Stomach (tissue), 8 donors: ENCODE measurements at regions not wholly inside any gene's neighbourhood (a gene's known extent, or its start where the extent isn't known, plus 50 kb on each side); places are given as distances from the start of the nearest gene placed in this dataset.
A peak's percentile ranks its signal among the peaks of the same experiment; 100 is the strongest.

ENCODE experiments used
- DNase-seq, 2 donors: peaks; one replicate each; pipeline versions ENCODE4 v3.0.0 to v3.0.0-alpha.2; 2013 to 2019
- H3K27ac ChIP-seq, 5 donors: fragments of 200-600 bp in 4 of 5; sonication (generic) in 4 of 5; one replicate each; pipeline ENCODE4 v1.5.1; 2013 to 2019; ENCODE audit warnings: mild to moderate bottlenecking in 1 of 5, moderate library complexity in 1 of 5
- H3K27me3 ChIP-seq, 3 donors: fragments of 200-600 bp; sonication (generic); one replicate each; pipeline ENCODE4 v1.5.1; 2017 to 2019; ENCODE audit warnings: mixed run types in 1 of 3
- H3K36me3 ChIP-seq, 4 donors: fragments of 200-600 bp; sonication (generic); 1 replicate in 3 of 4; 2 replicates in 1 of 4; pipeline ENCODE4 v1.5.1; 2016 to 2019
- H3K4me1 ChIP-seq, 4 donors: fragments of 200-600 bp; sonication (generic); one replicate each; pipeline ENCODE4 v1.5.1; 2016 to 2019
- H3K4me3 ChIP-seq, 4 donors: fragments of 200-600 bp; sonication (generic) in 3 of 4; one replicate each; pipeline ENCODE4 v1.5.1; 2016 to 2019; ENCODE audit warnings: mild to moderate bottlenecking in 1 of 4
- H3K9me3 ChIP-seq, 4 donors: fragments of 200-600 bp; sonication (generic); one replicate each; pipeline ENCODE4 v1.5.1; 2016 to 2019
- EP300 ChIP-seq: sonication (generic); formaldehyde crosslinking; IDR thresholded peaks from one replicate; pipeline ENCODE4 v1.6.1; 2017; ENCODE audit warnings: antibody characterized with exemption
- POLR2A ChIP-seq, 4 donors: fragments of 450-650 bp; IDR thresholded peaks; one replicate each; pipeline ENCODE4 v1.6.1; 2016; ENCODE audit warnings: antibody characterized with exemption in 4 of 4, control low read depth in 2 of 4, mild to moderate bottlenecking in 1 of 4, moderate library complexity in 1 of 4
- POLR2AphosphoS5 ChIP-seq, 3 donors: sonication (generic); formaldehyde crosslinking; IDR thresholded peaks; one replicate each; pipeline ENCODE4 v1.6.1; 2016; ENCODE audit warnings: antibody characterized with exemption in 3 of 3
- WGBS, 5 donors: extraction: QIAGEN DNeasy Blood & Tissue Kit in 3 of 5; methylation state at CpG; one replicate each; pipeline versions ENCODE4 v1.1.5 to v1.1.7; 2013 to 2018; 5-methylcytosine and 5-hydroxymethylcytosine counted together
- intact Hi-C: fragments of 100-400 bp; cut with DNase I; formaldehyde crosslinking; loops from one replicate; pipeline ENCODE4 v1.15.1; 2023; ENCODE audit warnings: low total_unique reads
- TF ChIP-seq, protein P1 (sequence below), 7 experiments: fragments of 450-650 bp in 4 of 7; fragments of 200-600 bp in 3 of 7; sonication (generic) in 3 of 7; IDR thresholded peaks; one replicate each; pipeline ENCODE4 v1.5.1; 2016 to 2019; ENCODE audit warnings: antibody characterized with exemption in 7 of 7, control low read depth in 2 of 7, mild to moderate bottlenecking in 1 of 7
- donor health status: healthy with polysubstance abuse.
- donor health status: Bipolar disorder and iron deficiency.
- donor health status: healthy.

DNA sequence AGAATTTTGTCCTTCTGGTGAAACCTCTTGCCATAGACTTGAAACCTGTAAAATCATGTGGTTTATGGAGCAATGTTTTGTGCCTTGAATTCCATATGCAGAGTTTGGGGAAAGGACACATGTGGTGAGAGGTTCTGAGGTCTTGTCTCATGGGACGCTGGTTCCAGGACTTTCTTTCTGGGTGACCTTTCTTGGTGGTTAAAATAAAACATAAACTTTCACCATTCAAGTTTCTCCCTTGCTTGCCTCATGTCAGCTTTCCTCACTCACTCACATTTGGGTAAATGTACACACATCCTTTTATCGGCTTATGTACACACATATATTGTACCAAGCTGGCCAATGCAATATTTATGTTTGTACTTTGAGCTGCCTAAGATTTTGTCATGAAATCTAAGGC, 144.9 kb upstream of the CELF2 start:
- 23 to 40% (median 26%) methylated on average over 2 of the region's 2 CpGs for WGBS, 5 donors
- Histone ChIP-seq H3K36me3 (no peaks in the 10 kb centered on the region), H3K4me3 (no peak overlapping the region), H3K9me3 (no peaks in the 10 kb centered on the region), H3K27ac (peak overlapping the region in 4 of 5 donors; percentile 41 to 61 (median 50)), H3K27me3 (no peaks in the 10 kb centered on the region), H3K4me1 (peaks cover 0 to 29% (median 15%) of the 10 kb centered on the region in 4 donors)
- peak in 1 of 2 donors; percentile 28 for DNase-seq
- intact Hi-C loops, result no loop called here
- TF ChIP-seq, protein P1, sequence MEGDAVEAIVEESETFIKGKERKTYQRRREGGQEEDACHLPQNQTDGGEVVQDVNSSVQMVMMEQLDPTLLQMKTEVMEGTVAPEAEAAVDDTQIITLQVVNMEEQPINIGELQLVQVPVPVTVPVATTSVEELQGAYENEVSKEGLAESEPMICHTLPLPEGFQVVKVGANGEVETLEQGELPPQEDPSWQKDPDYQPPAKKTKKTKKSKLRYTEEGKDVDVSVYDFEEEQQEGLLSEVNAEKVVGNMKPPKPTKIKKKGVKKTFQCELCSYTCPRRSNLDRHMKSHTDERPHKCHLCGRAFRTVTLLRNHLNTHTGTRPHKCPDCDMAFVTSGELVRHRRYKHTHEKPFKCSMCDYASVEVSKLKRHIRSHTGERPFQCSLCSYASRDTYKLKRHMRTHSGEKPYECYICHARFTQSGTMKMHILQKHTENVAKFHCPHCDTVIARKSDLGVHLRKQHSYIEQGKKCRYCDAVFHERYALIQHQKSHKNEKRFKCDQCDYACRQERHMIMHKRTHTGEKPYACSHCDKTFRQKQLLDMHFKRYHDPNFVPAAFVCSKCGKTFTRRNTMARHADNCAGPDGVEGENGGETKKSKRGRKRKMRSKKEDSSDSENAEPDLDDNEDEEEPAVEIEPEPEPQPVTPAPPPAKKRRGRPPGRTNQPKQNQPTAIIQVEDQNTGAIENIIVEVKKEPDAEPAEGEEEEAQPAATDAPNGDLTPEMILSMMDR (IDR thresholded peaks at IDR 0.05), result no peak
- TF ChIP-seq POLR2AphosphoS5 (IDR thresholded peaks at IDR 0.05) (no peak), EP300 (no peak), POLR2A (IDR thresholded peaks at IDR 0.05) (no peak)

DNA sequence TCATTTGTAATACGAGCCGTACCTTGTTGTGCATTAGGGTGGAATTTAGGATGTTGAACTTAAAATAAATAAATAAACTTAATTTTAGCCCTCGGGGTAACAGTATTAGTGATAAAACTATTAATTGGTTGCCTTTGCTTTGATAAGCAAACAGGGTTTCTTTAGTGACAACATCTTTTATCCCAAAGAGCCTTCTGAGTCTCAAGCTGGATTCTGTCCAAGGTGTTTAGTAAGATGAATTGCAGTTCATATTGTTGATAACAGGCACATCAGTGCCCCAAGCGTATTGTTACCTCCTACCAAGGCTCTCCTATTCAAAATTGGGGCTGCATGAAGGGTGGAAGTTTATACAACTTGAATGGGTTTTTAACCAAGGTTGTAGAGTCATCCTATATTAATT, 144.4 kb upstream of the CELF2 start:
- H3K9me3 ChIP-seq, result no peaks in the 10 kb centered on the region
- WGBS, 5 donors, result 28 to 53% (median 44%) methylated on average over 4 of the region's 4 CpGs
- H3K27me3 ChIP-seq, result no peaks in the 10 kb centered on the region
- peaks cover 0 to 29% (median 15%) of the 10 kb centered on the region in 4 donors for H3K4me1 ChIP-seq
- no peak overlapping the region for H3K4me3 ChIP-seq
- intact Hi-C loops, result no loop called here
- H3K36me3 ChIP-seq, result no peaks in the 10 kb centered on the region
- DNase-seq, result no peak
- TF ChIP-seq POLR2AphosphoS5 (IDR thresholded peaks at IDR 0.05) (no peak), POLR2A (IDR thresholded peaks at IDR 0.05) (no peak), EP300 (no peak)
- TF ChIP-seq, protein P1 (IDR thresholded peaks at IDR 0.05), result no peak
- peak overlapping the region in 1 of 5 donors; percentile 41 for H3K27ac ChIP-seq

DNA sequence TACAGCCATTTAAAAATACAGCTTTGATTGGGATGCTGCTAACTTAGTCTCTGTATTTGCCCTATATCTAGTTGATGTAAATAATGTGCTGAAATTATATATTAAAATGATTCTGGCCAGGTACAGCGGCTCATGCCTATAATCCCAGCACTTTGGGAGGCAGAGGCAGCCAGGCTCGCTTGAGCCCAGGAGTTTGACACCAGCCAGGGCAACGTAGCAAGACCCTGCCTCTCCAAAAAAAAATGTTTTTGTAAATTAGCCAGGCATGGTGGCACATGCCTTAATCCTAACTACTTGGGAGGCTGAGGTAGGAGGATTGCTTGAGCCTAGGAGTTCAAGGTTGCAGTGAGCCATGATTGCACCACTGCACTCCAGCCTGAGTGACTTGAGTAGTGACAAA, 143.8 kb upstream of the CELF2 start:
- H3K27me3 ChIP-seq, result no peaks in the 10 kb centered on the region
- no peaks in the 10 kb centered on the region for H3K36me3 ChIP-seq
- intact Hi-C loops, result no loop called here
- no peak overlapping the region for H3K4me3 ChIP-seq
- TF ChIP-seq, protein P1 (IDR thresholded peaks at IDR 0.05), result no peak
- TF ChIP-seq POLR2AphosphoS5 (IDR thresholded peaks at IDR 0.05), result no peak
- TF ChIP-seq EP300, result no peak
- no peak for TF ChIP-seq POLR2A (IDR thresholded peaks at IDR 0.05)
- DNase-seq, result no peak
- WGBS, 5 donors, result 86 to 89% (median 88%) methylated on average over 3 of the region's 3 CpGs
- peaks cover 0 to 29% (median 15%) of the 10 kb centered on the region in 4 donors for H3K4me1 ChIP-seq
- H3K27ac ChIP-seq, result no peak overlapping the region
- no peaks in the 10 kb centered on the region for H3K9me3 ChIP-seq

- DNase-seq, result peak in 1 of 2 donors; percentile 29
- intact Hi-C loops, result no loop called here
- no peak overlapping the region for H3K27ac ChIP-seq
- no peaks in the 10 kb centered on the region for H3K27me3 ChIP-seq
- H3K9me3 ChIP-seq, result peaks cover 0 to 1% (median under 1%) of the 10 kb centered on the region in 4 donors
- H3K36me3 ChIP-seq, result no peaks in the 10 kb centered on the region
- no peaks in the 10 kb centered on the region for H3K4me1 ChIP-seq
- TF ChIP-seq POLR2A (IDR thresholded peaks at IDR 0.05) (no peak), EP300 (no peak), POLR2AphosphoS5 (IDR thresholded peaks at IDR 0.05) (no peak)
- TF ChIP-seq, protein P1 (IDR thresholded peaks at IDR 0.05), result no peak
- H3K4me3 ChIP-seq, result no peak overlapping the region
- WGBS, 5 donors, result 34 to 56% (median 46%) methylated on average over 6 of the region's 6 CpGs
These were observed 138.7 kb upstream of the CELF2 start for GRCh38 chr10:10878963-10879362.
